NOMO-1 (cell line): ENCODE measurements at regions not wholly inside any gene's neighbourhood (a gene's known extent, or its start where the extent isn't known, plus 50 kb on each side); places are given as distances from the start of the nearest gene placed in this dataset.
A peak's percentile ranks its signal among the peaks of the same experiment; 100 is the strongest.

ENCODE experiments used
- DNase-seq, 2 experiments: peaks; one replicate each; lab custom pipeline; 2025; ENCODE audit not compliant: unreplicated experiment in 2 of 2; lab: John Stamatoyannopoulos, UW

GRCh38 chr6:84526631-84527030 is 237.8 kb downstream of the TBX18 start:
- DNase-seq, result peak in 1 of 2 experiments; percentile 74

- no peak for DNase-seq
Observed at GRCh38 chr6:84525907-84526306, 238.5 kb downstream of the TBX18 start.

- no peak for DNase-seq
Observed at GRCh38 chr6:84524636-84525035, 239.8 kb downstream of the TBX18 start.

- DNase-seq, result no peak
Observed at GRCh38 chr6:84522135-84522549, 242.3 kb downstream of the TBX18 start.

GRCh38 chr6:84521511-84521910 is 242.9 kb downstream of the TBX18 start:
- no peak for DNase-seq

GRCh38 chr6:84517741-84518530 is 246.5 kb downstream of the TBX18 start:
- no peak for DNase-seq

- no peak for DNase-seq
Observed at GRCh38 chr6:84516154-84516553, 248.2 kb downstream of the TBX18 start.

- DNase-seq, result no peak
Observed at GRCh38 chr6:84515067-84515466, 249.3 kb downstream of the TBX18 start.

- no peak for DNase-seq
Observed at GRCh38 chr6:84514089-84514971, 250.1 kb downstream of the TBX18 start.

GRCh38 chr6:84512391-84512790 is 252.0 kb downstream of the TBX18 start:
- no peak for DNase-seq

GRCh38 chr6:84511929-84512328 is 252.5 kb downstream of the TBX18 start:
- no peak for DNase-seq

GRCh38 chr6:84508981-84509380 is 255.4 kb downstream of the TBX18 start:
- no peak for DNase-seq

- no peak for DNase-seq
Observed at GRCh38 chr6:84508334-84508733, 256.1 kb downstream of the TBX18 start.

- no peak for DNase-seq
Observed at GRCh38 chr6:84504025-84504424, 260.4 kb downstream of the TBX18 start.

GRCh38 chr6:84501315-84501714 is 263.1 kb downstream of the TBX18 start:
- no peak for DNase-seq

GRCh38 chr6:84500726-84501125 is 263.7 kb downstream of the TBX18 start:
- no peak for DNase-seq

- DNase-seq, result no peak
Observed at GRCh38 chr6:84498905-84499304, 265.5 kb downstream of the TBX18 start.

GRCh38 chr6:84492241-84493165 is 265.1 kb upstream of the CEP162 start:
- DNase-seq, result no peak

- no peak for DNase-seq
Observed at GRCh38 chr6:84489598-84489997, 262.2 kb upstream of the CEP162 start.

GRCh38 chr6:84486526-84486925 is 259.1 kb upstream of the CEP162 start:
- DNase-seq, result no peak

GRCh38 chr6:84469144-84469543 is 241.7 kb upstream of the CEP162 start:
- DNase-seq, result no peak
